Endodermal cell (in vitro differentiated cells): ENCODE measurements at regions not wholly inside any gene's neighbourhood (a gene's known extent, or its start where the extent isn't known, plus 50 kb on each side); places are given as distances from the start of the nearest gene placed in this dataset.

Experiments
- DNase-seq: peaks from one replicate; pipeline ENCODE4 v3.0.0-alpha.2; 2017
- H3K27ac ChIP-seq: 2 replicates; pipeline ENCODE4 v1.5.1; 2013; ENCODE audit warnings: mild to moderate bottlenecking, low read depth, low read length, moderate library complexity
- H3K27me3 ChIP-seq: 2 replicates; pipeline ENCODE4 v1.6.1; 2013; ENCODE audit warnings: mild to moderate bottlenecking, low read length, moderate library complexity; ENCODE audit not compliant: insufficient read depth, control insufficient read depth, poor library complexity, severe bottlenecking
- H3K36me3 ChIP-seq: 2 replicates; pipeline ENCODE4 v1.7.0; 2013; ENCODE audit warnings: mild to moderate bottlenecking, low read length, moderate library complexity; ENCODE audit not compliant: control insufficient read depth, insufficient read depth
- H3K4me1 ChIP-seq: one replicate; pipeline ENCODE4 v1.7.0; 2013; ENCODE audit warnings: low read length; ENCODE audit not compliant: control insufficient read depth, insufficient read depth
- H3K4me3 ChIP-seq: 2 replicates; pipeline ENCODE4 v1.5.1; 2013; ENCODE audit warnings: mild to moderate bottlenecking, low read length, moderate library complexity
- H3K9ac ChIP-seq: 2 replicates; pipeline ENCODE4 v1.6.1; 2013; ENCODE audit warnings: mild to moderate bottlenecking, low read length, moderate library complexity; ENCODE audit not compliant: poor library complexity, severe bottlenecking; ENCODE audit errors: extremely low read depth
- H3K9me3 ChIP-seq: 2 replicates; pipeline ENCODE4 v1.6.1; 2013; ENCODE audit warnings: mild to moderate bottlenecking, low read length, moderate library complexity; ENCODE audit not compliant: control insufficient read depth
- H3K27ac Mint-ChIP-seq: 2 replicates; pipeline ENCODE4 v1.8.0; 2020; ENCODE audit warnings: mixed read lengths
- H3K27me3 Mint-ChIP-seq: 2 replicates; pipeline ENCODE4 v1.8.0; 2021; ENCODE audit warnings: mild to moderate bottlenecking, mixed read lengths; ENCODE audit not compliant: insufficient read depth
- H3K36me3 Mint-ChIP-seq: 2 replicates; pipeline ENCODE4 v1.8.0; 2020; ENCODE audit warnings: low read depth, mixed read lengths
- H3K4me1 Mint-ChIP-seq: 2 replicates; pipeline ENCODE4 v1.8.0; 2020; ENCODE audit warnings: mixed read lengths
- H3K4me3 Mint-ChIP-seq: 2 replicates; pipeline ENCODE4 v1.8.0; 2020; ENCODE audit warnings: mild to moderate bottlenecking, moderate library complexity, mixed read lengths
- H3K9me3 Mint-ChIP-seq: 2 replicates; pipeline ENCODE4 v1.8.0; 2020; ENCODE audit warnings: mild to moderate bottlenecking, mixed read lengths
- CTCF ChIP-seq: fragments of 200-600 bp; sonication (generic); conservative IDR thresholded peaks from 2 replicates; pipeline ENCODE4 v1.5.0; 2021; ENCODE audit warnings: antibody characterized with exemption, mild to moderate bottlenecking
- WGBS, 2 experiments: methylation state at CpG; one replicate each; pipeline versions ENCODE4 v1.1.5 to v1.1.7; 2013; ENCODE audit warnings: missing lambda C conversion rate in 2 of 2, mixed read lengths in 1 of 2; ENCODE audit not compliant: insufficient coverage in 1 of 2, insufficient read length in 1 of 2; 5-methylcytosine and 5-hydroxymethylcytosine counted together

DNA sequence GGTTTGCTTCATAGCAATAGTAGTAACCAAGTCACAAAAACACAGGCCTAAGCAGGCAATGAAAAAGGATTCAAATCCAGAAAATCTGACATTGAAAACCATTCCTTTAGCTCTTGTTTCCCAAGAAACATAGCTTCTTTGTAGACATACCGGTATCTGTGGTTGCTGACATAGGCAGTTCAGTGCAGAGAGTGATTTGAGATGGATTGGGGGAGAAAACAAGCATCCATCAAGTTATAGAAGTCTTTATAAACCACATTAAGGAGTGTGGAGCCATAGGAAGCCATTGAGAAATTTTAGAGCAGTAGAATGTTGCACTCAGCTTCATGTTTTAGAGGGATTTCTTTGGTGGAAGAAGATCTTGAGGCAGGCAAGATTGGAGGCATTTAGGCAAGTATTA, 91.2 kb upstream of the MARCKS start:
- H3K36me3 Mint-ChIP-seq = no peaks in the 10 kb centered on the region
- DNase-seq = no peak
- peaks cover 17% of the 10 kb centered on the region for H3K4me1 Mint-ChIP-seq
- no peak for TF ChIP-seq CTCF
- H3K4me3 Mint-ChIP-seq = no peak overlapping the region
- WGBS, 2 experiments = 100% methylated on average over 1 of the region's 1 CpG
- Histone ChIP-seq H3K9ac (no peak overlapping the region), H3K4me3 (no peak overlapping the region), H3K27ac (no peak overlapping the region), H3K4me1 (peaks cover 9% of the 10 kb centered on the region), H3K27me3 (peaks cover 9% of the 10 kb centered on the region), H3K9me3 (no peaks in the 10 kb centered on the region), H3K36me3 (no peaks in the 10 kb centered on the region)
- no peaks in the 10 kb centered on the region for H3K9me3 Mint-ChIP-seq
- no peak overlapping the region for H3K27ac Mint-ChIP-seq
- H3K27me3 Mint-ChIP-seq = peaks cover 27% of the 10 kb centered on the region

DNA sequence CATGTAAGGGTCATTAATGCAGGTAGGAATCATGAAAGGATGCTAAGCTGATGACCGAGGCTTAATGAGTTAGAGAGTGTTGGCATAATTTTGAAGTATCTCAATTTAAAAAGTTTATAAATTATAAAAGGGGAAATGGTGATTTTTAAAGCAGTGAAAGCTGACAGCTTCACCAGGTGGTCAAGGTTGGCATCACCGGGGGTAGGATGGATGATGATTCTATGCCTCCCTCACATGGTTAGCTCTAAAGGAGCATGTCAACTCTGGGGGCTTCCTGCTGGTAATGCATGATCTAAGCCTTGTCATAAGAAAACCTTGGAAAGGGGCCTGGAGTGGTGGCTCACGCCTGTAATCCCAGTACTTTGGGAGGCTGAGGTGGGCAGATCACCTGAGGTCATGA, 89.2 kb upstream of the MARCKS start:
- Mint-ChIP-seq H3K9me3 (no peaks in the 10 kb centered on the region), H3K4me1 (peaks cover 10% of the 10 kb centered on the region), H3K27me3 (peaks cover 43% of the 10 kb centered on the region), H3K27ac (no peak overlapping the region), H3K4me3 (no peak overlapping the region), H3K36me3 (no peaks in the 10 kb centered on the region)
- Histone ChIP-seq H3K9ac (no peak overlapping the region), H3K9me3 (no peaks in the 10 kb centered on the region), H3K4me1 (peaks cover 7% of the 10 kb centered on the region), H3K36me3 (no peaks in the 10 kb centered on the region), H3K4me3 (no peak overlapping the region), H3K27me3 (peaks cover 9% of the 10 kb centered on the region), H3K27ac (no peak overlapping the region)
- DNase-seq = no peak
- WGBS, 2 experiments = 92 to 97% methylated on average over 3 of the region's 3 CpGs
- TF ChIP-seq CTCF = no peak

GRCh38 chr6:113772961-113773360, 84.2 kb upstream of the MARCKS start:
- no peaks in the 10 kb centered on the region for H3K4me1 ChIP-seq
- no peaks in the 10 kb centered on the region for H3K9me3 Mint-ChIP-seq
- H3K27me3 Mint-ChIP-seq = peaks cover 60% of the 10 kb centered on the region
- H3K4me1 Mint-ChIP-seq = peaks cover 13% of the 10 kb centered on the region
- no peak for DNase-seq
- H3K36me3 ChIP-seq = no peaks in the 10 kb centered on the region
- no peaks in the 10 kb centered on the region for H3K9me3 ChIP-seq
- no peak overlapping the region for H3K27ac Mint-ChIP-seq
- TF ChIP-seq CTCF = no peak
- WGBS, 2 experiments = 93 to 100% methylated on average over 1 of the region's 1 CpG
- H3K9ac ChIP-seq = no peak overlapping the region
- no peak overlapping the region for H3K4me3 ChIP-seq
- H3K27ac ChIP-seq = no peak overlapping the region
- no peak overlapping the region for H3K4me3 Mint-ChIP-seq
- H3K36me3 Mint-ChIP-seq = no peaks in the 10 kb centered on the region
- peaks cover 12% of the 10 kb centered on the region for H3K27me3 ChIP-seq
